Fibroblast of peridontal ligament (primary cell): ENCODE measurements at regions not wholly inside any gene's neighbourhood (a gene's known extent, or its start where the extent isn't known, plus 50 kb on each side); places are given as distances from the start of the nearest gene placed in this dataset.
A peak's percentile ranks its signal among the peaks of the same experiment; 100 is the strongest.

Experiments used
- DNase-seq: peaks from one replicate; pipeline ENCODE4 v3.0.0-alpha.2; 2010; ENCODE audit errors: extremely low read depth

DNA sequence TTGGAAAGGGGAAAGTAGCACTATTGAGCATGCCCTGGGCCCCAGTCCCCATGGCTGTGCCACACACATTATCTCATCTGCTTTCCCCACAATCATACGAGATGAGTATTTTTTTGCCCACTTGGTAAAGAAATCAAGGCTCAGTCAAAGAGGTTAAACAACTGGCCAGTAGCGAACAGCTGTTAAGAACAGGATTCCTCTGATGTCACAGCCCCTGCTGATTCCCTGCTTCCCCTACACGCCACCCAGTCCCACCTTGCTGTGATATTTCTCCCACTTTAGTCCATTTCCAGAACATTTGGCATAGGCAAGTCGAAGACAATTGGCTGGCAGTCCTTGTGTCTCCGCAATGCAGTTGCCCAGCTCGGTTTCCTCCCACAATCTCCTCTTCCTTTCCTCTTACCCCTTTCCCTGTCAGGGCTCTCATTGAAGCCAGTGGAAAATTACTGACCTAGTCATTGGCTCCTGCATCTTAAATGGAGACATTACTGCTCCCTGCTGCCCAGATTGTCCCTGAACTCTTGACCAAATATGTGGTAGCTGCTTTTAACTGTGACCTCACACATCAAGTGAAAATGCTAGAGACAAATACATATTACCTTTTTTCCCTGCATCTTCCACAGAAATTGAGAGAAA is 56.5 kb upstream of the EEPD1 start:
- DNase-seq: no peak

- DNase-seq: no peak
These were observed 55.0 kb upstream of the EEPD1 start for GRCh38 chr7:36098096-36098495.

GRCh38 chr7:36100226-36100625 is 52.8 kb upstream of the EEPD1 start:
- peak; percentile 56 for DNase-seq

DNA sequence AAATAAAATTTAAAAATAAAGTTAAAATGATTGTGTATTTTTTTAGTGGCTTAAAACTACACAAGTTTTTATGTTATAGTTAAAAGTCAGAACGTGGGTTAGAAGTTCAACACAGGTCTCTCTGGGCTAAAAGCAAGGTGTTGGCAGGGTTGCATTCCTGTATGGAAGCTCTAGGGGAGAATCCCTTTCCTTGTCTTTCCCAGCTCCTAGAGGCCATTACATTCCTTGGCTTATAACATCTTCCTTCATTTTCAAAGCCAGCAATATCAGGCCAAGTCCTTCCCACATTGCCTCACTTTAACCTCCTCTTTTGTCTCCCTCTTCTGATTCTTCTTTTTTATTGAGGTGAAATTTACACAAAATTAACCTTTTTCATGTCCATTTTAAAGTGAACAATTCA is 52.4 kb upstream of the EEPD1 start:
- peak; percentile 15 for DNase-seq
